RWPE1 (cell line): ENCODE measurements at regions not wholly inside any gene's neighbourhood (a gene's known extent, or its start where the extent isn't known, plus 50 kb on each side); places are given as distances from the start of the nearest gene placed in this dataset.

Experiments used
- CTCF ChIA-PET: fragments of 350-600 bp; sonication (Branson Sonifier 250); formaldehyde crosslinking; extraction: SDS; loops from one replicate; lab custom pipeline; 2021; lab: Yijun Ruan, JAX
- POLR2A ChIA-PET: fragments of 400-600 bp; formaldehyde crosslinking; extraction: SDS; loops from one replicate; lab custom pipeline; 2020; ENCODE audit warnings: antibody characterized with exemption; ENCODE audit not compliant: low non-redundant PET; lab: Yijun Ruan, JAX
- DNase-seq: peaks from one replicate; pipeline ENCODE4 v3.0.0; 2012; ENCODE audit warnings: low spot score
- H3K27ac ChIP-seq: fragments of 450-650 bp; 2 replicates; pipeline ENCODE4 v1.5.1; 2017
- TF ChIP-seq, protein P1 (sequence below): fragments of 450-650 bp; conservative IDR thresholded peaks from 2 replicates; pipeline ENCODE4 v1.5.1; 2017; ENCODE audit warnings: low read depth, mild to moderate bottlenecking

- TF ChIP-seq, protein P1, sequence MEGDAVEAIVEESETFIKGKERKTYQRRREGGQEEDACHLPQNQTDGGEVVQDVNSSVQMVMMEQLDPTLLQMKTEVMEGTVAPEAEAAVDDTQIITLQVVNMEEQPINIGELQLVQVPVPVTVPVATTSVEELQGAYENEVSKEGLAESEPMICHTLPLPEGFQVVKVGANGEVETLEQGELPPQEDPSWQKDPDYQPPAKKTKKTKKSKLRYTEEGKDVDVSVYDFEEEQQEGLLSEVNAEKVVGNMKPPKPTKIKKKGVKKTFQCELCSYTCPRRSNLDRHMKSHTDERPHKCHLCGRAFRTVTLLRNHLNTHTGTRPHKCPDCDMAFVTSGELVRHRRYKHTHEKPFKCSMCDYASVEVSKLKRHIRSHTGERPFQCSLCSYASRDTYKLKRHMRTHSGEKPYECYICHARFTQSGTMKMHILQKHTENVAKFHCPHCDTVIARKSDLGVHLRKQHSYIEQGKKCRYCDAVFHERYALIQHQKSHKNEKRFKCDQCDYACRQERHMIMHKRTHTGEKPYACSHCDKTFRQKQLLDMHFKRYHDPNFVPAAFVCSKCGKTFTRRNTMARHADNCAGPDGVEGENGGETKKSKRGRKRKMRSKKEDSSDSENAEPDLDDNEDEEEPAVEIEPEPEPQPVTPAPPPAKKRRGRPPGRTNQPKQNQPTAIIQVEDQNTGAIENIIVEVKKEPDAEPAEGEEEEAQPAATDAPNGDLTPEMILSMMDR, result no peak
- H3K27ac ChIP-seq, result no peak overlapping the region
- CTCF ChIA-PET, result no interaction called here
- no peak for DNase-seq
- POLR2A ChIA-PET, result no interaction called here
Observed at GRCh38 chr5:2134543-2135292, 252.0 kb upstream of the IRX4 start.

DNA sequence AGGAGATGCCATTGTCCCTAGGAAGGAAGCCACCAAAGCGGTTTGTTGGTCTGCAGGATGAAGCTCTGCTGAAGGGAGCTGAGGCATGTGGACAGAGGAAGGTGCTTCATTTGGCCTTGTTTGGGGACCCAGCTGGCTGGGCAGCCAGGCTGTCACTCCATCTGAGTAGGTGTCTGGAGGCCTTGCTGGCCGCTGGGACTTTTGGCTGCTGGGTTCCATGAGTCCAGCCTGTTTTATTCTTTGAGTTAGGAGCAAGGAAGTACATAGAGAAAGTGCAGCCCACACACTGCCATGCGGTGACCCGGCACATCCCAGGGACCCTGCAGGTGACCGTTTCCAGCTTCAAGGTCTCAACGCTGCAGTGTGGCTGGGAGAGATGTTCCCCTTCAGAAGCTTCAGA, 251.2 kb upstream of the IRX4 start:
- POLR2A ChIA-PET, result no interaction called here
- CTCF ChIA-PET, result no interaction called here
- DNase-seq, result no peak
- H3K27ac ChIP-seq, result no peak overlapping the region
- TF ChIP-seq, protein P1, result no peak

DNA sequence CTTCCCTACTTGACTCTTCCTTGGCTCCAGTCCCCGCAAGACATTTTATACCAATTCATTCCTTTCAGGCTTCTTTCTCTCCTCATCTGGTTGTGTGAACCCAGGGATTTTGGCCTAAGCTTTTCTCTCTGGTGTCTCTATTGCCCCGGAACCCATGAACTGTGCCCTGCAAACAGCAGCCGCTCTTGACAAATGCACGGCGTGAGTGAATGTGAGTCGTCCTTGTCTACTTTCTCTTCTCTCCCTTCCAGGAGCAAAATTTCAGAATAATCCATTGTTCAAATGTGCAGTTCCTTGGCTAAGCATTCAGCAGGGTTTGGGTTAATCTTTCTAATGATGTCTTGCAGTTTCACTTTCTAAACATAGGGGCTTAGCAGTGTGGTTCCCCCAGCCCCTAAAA, 250.4 kb upstream of the IRX4 start:
- no peak overlapping the region for H3K27ac ChIP-seq
- TF ChIP-seq, protein P1, result no peak
- ChIA-PET POLR2A (no interaction called here), CTCF (no interaction called here)
- DNase-seq, result no peak

DNA sequence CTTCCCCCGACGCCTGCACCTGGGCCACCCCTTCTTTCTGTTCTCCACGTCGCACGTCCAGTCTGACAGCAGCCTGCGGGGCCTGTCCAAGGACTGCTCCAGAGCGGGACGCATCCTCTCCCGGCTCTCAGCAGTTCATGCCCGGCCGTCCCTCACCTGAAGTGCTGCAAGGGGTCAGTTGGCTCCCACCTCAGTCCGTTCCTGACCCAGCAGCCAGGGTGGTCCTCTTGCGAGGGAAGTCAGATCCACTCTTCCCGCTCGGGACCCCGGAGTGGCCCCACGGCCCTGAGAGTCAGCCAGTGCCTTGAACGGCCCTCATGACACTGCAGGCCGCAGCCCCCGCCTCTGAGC, 249.7 kb upstream of the IRX4 start:
- H3K27ac ChIP-seq, result no peak overlapping the region
- POLR2A ChIA-PET, result no interaction called here
- TF ChIP-seq, protein P1, result no peak
- DNase-seq, result no peak
- CTCF ChIA-PET, result no interaction called here

DNA sequence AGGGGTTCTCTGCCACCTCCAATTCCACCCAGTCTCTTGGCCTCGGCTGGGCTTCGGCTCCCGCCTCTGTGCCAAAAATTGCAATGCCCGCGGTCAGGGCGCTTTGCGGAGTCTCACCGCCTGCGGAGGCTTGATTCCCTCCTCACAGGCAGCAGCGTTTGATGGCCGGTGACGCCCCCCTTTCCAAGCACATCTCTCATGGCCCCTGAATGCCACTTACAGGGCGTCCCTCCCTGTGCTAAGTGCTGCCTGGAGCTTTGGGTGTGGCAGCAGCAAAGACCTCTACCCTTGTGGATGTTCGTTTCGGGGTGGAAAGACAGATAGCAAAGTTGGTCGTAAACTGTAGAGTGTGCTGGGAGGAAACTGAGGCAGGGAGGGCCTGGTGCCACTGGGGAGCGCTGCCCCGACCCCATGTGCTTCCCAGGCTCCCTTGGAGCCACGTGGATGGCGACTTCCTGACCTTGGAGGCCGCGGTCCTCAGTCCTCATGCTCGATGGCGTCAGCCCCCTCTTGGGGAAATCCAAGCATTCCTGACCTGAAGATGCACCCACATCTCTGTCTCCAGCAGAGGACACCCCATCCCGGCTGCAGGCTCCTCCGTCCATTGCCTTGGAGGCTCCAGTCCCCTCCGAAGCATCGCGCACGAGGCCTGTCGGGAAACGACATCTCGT, 249.2 kb upstream of the IRX4 start:
- no peak overlapping the region for H3K27ac ChIP-seq
- ChIA-PET CTCF (no interaction called here), POLR2A (no interaction called here)
- TF ChIP-seq, protein P1, result no peak
- no peak for DNase-seq

DNA sequence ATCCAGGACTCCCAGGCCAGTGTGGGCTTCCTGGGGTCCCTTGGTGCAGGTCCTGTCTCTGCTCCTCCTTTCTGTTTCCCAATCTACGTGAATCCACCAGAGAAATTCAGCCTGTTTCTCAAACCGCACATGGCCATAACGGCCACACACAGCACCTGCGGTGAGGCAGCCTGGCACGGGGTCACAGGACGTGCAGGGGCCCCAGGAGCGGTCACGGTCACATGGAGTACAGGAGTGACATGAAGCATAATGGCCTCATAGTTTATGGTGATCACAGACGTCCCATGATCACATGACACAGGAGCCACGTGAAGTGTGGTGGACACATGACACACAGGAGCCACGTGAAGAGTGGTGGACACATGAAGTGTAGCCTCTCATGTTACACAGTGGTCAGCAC, 248.5 kb upstream of the IRX4 start:
- CTCF ChIA-PET, result no interaction called here
- DNase-seq, result no peak
- POLR2A ChIA-PET, result no interaction called here
- no peak overlapping the region for H3K27ac ChIP-seq
- TF ChIP-seq, protein P1, result no peak
